ENCODE measurements at regions not wholly inside any gene's neighbourhood (a gene's known extent, or its start where the extent isn't known, plus 50 kb on each side); places are given as distances from the start of the nearest gene placed in this dataset.

GRCh38 chr11:41799754-41800153, 340.3 kb upstream of the LRRC4C start:
- TF ChIP-seq CTCF (IDR thresholded peaks at IDR 0.05) (no peak), POLR2A (IDR thresholded peaks at IDR 0.05) (no peak)
